ENCODE measurements at regions not wholly inside any gene's neighbourhood (a gene's known extent, or its start where the extent isn't known, plus 50 kb on each side); places are given as distances from the start of the nearest gene placed in this dataset.

DNA sequence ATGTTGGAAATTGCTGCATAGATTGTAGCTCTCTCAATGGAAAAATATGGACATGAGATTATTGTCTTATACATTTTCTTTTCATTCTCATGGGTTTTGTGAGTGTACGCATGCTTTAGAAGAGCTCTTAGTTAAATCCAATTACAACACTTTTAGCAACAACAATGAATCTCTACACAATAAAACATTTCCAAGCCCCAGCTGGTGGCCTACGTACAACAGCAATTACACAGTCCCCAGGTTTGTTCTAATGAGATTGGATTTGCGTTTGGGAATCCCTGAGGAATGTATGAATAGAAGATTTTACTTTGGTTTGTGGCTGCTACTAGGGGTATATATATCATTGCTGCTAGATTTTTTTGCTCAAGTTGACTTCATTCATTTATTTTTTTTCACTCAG is 98.6 kb downstream of the FHDC1 start:
- DNase-seq, result no peak

DNA sequence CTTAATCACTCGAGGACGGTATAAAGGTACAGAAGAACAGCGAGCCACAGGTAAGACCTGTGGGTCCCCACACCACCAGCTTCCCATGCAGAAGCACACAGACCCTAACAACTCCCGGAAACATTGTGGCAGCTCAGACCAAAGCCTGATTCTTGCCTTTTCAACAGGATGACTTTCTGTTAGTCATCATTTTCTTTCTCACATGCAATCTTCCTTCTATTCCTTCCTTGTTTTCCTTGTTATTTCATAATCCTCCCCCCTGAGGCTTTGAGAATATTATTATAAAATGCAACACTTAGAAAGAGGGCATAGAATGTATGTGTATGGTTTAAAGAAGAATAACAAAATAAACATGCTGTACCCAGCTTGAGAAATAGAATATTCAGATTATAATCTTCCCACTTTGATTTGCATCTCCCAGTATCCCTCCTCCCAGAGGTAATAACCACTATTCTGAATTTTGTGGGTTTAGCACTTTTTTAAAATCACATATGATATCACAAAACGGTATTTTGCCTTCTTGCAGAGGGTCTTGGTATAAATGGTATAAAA is 100.9 kb downstream of the FHDC1 start:
- no peak for DNase-seq

GRCh38 chr4:153038623-153039311 is 102.6 kb downstream of the FHDC1 start:
- DNase-seq, result no peak

DNA sequence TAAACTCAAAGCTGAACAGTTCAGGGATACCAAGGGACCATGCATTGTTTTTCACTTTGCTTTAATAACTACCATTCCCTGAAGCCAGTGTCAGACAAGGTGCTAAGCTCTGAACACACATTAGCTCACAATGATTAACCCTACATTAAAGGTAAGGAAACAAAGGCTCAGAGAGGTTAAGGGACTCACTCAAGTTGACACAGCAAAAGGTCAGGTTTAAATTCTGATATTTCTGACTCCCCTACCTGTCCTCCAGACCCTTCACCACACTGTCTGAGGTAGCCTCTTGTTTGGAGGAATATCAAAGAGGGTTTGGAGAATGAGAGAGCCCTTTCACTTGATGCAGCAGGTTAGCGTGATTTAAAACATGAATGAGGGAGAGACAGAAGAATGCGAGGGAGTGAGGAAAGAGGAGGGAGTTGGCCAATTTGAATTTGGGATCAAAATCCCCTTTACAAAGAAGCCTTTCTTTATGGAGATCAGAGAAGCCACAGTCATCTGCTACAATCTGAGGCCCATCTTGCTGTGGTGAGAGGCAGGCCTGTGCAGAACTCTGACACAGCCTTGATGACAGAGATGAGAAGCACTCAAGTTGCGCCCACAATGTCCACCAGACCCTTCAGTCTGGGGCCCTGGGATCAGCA is 103.5 kb downstream of the FHDC1 start:
- DNase-seq, result no peak

DNA sequence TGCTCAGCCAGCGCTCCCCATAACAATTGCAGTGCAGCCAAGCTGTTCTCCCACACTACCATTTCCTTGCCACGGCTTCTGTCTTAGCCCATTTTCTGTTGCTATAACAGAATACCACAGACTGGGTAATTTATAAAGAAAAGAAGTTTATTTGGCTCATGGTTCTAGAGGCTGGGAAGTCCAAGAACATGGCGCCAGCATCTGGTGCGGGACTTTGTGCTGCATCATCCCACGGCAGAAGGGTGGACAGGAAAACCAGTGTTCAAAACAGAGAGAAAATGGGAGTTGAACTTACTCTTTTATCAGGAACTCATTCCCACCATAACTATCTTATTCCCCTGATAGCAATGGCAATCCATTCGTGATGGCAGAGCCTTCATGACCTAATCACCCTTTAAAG is 104.6 kb downstream of the FHDC1 start:
- no peak for DNase-seq

- DNase-seq, result no peak
Measured at GRCh38 chr4:153044036-153044435, 107.9 kb downstream of the FHDC1 start.

DNA sequence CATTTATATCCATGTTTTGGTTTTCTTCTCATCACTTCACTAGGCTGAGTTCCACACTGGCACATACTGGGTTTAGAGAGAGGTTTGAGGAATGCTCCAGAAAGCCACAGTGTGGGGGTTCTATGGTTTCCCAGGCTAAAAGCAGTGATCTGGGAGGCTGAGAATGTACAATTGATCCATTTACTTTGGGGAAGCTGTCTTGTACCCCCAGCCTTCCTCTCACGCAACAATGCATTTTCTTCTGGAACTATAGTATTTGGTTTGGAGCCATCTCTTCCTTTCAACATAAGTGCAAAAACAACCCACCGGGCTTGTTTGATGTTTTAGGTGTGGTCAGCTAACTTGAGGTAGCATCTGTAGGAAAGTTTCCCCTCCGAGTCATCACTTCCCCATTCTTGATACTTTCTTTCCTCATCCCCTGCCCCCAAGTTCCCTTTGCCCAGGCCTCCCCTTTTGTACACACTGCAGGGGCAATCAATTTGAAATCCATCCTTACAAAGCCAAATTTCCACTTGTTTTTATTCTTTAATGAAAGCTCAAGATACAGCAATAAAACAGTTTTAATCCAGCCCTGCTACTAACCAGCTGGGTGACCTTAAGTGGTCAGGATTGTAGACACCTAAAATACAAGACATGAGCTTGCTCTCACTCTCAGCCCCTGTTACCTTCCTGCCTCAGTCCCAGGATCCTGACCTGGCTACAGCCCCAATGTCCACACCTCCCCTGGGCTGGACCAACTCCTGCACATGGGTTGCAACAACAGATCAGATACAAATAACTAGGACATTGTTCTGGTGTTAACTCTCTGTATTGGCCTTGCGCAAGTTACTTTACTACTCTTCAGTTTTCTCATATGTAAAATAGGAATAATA is 109.2 kb downstream of the FHDC1 start:
- DNase-seq, result no peak

DNA sequence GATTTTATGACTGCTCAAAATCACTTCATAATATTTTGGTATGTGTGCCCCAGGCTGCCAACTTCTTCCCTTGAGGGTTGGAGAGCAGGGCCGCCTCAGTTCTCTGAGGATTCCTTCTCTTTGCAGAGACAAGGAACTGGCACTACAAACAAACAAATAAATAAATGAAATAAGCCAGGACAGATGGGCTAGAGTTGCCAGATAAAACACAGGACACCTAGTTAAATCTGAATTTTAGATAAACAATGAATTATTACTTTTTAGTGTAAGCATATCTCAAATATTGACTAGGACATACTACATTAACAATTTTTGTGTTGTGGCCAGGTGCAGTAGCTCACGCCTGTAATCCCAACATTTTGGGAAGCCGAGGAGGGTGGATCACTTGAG is 122.5 kb downstream of the FHDC1 start:
- no peak for DNase-seq

DNA sequence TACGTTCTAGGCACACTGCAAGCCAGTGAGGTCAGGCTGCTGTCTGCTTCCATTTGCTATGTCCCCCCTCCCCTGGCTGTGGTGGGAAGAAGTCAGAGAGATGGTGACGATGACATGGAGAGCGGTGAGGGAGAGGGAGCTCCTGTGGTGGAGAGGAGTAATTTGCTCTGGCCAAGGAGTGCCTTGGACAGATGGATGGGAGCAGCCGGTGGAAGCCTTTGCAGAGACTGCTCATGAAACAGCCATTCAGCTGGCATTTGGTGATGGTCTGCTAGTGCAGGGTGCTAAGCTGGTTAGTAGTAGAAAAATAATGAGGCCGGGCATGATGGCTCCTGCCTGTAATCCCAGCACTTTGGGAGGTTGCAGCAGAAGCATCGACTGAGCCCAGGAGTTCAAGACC is 124.1 kb downstream of the FHDC1 start:
- DNase-seq, result no peak

GRCh38 chr4:153061971-153062370 is 125.8 kb downstream of the FHDC1 start:
- DNase-seq, result no peak

DNA sequence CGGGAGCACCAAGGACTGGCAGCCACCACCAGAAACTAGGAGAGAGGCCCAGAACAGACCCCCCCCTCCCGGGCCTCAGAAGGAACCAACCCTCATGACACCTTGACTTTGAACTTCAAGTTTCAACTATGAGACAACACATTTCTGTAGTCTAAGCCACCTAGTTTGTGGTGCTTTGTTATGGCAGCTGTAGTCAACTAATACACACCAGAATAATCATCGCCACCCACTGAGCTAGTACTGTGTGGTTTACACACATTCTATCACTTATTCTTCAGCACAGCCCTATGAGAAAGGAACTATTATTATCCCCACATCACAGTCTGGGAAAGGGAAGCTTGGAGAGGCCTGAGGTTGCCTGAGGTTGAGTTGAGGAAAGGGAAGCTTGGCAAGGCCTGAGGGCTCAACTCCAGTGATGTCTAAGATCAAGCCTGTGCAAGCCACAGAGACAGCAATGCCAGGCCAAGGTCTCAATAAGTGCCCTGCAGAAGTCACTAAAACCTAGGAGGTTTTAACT is 126.6 kb downstream of the FHDC1 start:
- no peak for DNase-seq

DNA sequence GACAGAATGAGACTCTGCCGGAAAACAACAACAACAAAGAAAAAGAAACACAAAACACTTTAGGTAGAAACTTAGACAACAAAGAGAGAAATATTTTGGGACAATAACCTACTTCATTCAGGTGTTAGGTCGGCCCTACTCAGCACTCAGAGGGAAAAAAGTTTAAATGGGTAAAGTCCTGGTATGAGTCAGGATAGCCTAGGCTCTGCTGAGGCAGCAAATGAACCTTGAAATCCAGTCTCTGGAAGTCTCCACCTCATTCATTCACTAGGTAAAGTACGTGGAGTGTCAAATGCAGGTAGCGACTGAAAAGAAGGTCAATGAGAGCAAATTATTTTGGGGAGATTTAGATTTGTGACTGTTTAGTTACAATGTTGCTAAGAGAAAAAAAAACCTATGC is 127.4 kb downstream of the FHDC1 start:
- no peak for DNase-seq

- DNase-seq, result no peak
Measured at GRCh38 chr4:153064571-153064970, 128.4 kb downstream of the FHDC1 start.

DNA sequence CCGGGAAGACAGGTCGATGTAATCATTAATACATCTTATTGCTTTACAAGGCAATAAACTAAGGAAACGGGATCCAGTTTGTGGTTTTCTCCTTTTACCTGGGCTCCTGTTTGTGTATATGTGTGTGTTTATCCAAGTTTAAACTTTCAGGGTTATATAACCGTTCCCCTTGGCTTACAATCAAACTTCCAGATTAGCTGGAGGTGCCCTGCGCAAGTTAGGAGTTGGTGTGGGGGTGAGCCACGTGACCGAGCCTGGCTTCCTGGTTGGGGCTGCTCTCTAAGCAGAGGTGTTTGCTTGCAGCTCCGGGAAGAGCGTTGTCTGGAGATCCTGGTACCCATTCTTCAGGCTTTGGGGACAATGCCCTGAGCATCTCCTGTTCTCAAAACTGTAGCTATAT is 129.2 kb downstream of the FHDC1 start:
- no peak for DNase-seq

GRCh38 chr4:153067376-153067775 is 131.3 kb downstream of the FHDC1 start:
- DNase-seq, result no peak

- DNase-seq, result no peak
Measured at GRCh38 chr4:153068751-153069150, 132.6 kb downstream of the FHDC1 start.

DNA sequence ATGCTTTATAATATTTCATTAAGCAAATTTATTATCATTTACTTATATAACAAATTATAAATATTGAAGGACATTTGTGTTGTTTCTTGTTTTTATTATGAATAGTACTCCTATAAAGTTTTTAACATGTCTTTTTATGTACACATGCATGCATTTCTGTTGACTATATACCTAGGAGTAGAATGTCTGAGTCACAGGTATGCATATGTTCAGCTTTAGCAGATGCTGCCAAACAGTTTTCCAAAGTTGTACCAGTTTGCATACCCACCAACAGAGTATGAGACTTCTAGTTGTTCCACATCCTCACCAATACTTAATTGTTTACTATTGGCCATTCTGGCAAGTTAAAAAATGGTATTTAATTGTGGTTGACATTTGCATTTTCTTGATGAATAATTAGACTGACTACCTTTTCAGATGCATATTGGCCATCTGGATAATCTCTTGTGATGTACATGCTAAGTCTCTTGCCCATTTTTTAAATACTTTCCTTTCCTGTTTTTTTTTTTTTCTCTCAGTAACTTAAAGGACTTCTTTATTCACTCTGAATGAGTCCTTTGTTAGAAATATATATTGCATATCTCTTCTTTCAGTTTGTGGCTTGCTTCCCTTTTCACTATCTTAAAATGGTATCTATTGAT is 132.2 kb upstream of the TRIM2 start:
- no peak for DNase-seq

DNA sequence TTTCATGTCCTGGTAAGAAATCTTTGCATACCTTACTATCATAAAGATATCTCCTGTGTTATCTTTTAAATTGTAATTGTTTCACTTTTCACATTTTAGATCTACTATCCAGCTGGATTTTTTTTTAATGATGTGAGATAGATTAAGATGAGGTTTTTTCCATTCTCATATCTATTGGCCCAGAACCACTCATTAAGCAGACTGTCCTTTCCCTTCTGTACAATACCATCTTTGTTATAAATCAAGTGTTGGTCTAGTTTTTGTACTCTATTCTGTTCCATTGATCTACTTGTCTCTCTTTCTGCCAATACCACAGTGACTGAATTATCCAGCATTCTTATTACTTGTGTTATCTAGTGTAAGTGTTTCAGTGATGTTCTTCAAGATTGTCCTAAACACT is 131.6 kb upstream of the TRIM2 start:
- no peak for DNase-seq

- no peak for DNase-seq
Measured at GRCh38 chr4:153074486-153074885, 129.8 kb upstream of the TRIM2 start.

DNA sequence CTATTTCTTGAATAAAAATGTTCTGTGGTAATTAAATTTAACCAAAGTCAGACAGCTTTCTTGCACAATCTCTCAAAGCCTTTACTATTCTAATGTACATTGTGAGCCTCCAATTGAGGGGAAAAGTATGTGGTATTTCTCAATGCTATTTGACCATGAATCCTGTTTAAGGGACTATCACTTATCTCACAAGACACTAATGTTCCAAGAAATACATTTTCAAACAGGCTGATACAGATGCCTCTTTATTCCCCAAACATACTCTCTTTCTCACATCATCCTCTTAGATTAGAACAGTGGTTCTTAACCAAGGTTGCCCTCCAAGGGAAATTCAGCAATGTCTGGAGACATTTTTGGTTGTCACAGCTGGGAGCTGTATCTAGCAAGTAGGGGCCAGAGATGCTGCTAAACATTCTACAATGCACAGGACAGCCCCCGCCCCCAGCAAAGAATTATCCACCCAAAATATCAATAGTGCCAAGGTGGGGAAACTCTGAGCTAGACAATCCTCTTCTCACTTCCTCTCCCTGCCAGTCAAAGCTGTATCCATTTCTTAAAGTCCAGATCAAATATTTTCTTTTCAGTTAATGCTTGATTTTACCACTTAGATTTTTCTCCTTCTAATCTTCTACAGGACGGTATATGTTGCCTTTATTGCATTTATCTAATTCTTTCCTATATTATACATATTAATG is 129.2 kb upstream of the TRIM2 start:
- DNase-seq, result no peak

GRCh38 chr4:153075836-153076518 is 128.3 kb upstream of the TRIM2 start:
- no peak for DNase-seq

DNA sequence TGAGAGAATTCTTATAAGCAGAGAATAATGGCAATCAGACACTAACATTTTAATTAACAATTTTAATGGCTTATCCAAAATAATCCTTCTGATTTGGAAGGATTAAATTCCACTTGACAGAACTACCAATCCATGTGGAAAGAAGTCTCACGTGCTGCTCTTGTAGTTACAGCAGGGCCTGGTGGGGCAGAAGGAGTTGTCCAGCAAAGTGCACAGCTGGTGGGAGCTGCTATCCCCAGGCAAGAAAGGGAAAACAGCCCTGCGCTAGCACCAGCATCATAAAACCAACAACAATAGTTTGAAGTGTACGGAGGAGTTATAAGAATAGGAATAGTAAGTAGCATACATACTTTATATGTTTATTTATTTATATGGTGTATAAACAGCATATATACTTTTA is 127.4 kb upstream of the TRIM2 start:
- no peak for DNase-seq
